Neural cell (in vitro differentiated cells): ENCODE measurements at regions not wholly inside any gene's neighbourhood (a gene's known extent, or its start where the extent isn't known, plus 50 kb on each side); places are given as distances from the start of the nearest gene placed in this dataset.

ENCODE experiments used
- H2AFZ ChIP-seq: fragments of 200-600, 300-800 bp; sonication (generic), shearing (Covaris generic); 2 replicates; pipeline ENCODE4 v1.6.0; 2014; ENCODE audit warnings: low read depth, mild to moderate bottlenecking, antibody characterized with exemption, low read length, moderate library complexity
- H3F3A ChIP-seq: fragments of 200-600 bp; shearing (Covaris generic); 2 replicates; pipeline ENCODE4 v1.6.1; 2016; ENCODE audit warnings: mild to moderate bottlenecking, moderate library complexity, mixed read lengths, antibody characterized with exemption, low read length; ENCODE audit not compliant: insufficient read depth, poor library complexity, severe bottlenecking
- H3K27ac ChIP-seq: fragments of 200-600, 300-800 bp; sonication (generic), shearing (Covaris generic); 2 replicates; pipeline ENCODE4 v1.5.1; 2014; ENCODE audit warnings: mild to moderate bottlenecking, low read length, moderate library complexity
- H3K27me3 ChIP-seq: fragments of 300-800, 200-600 bp; sonication (generic), shearing (Covaris generic); 2 replicates; pipeline ENCODE4 v1.6.0; 2014; ENCODE audit warnings: mild to moderate bottlenecking, low read depth, low read length, moderate library complexity; ENCODE audit not compliant: insufficient read depth
- H3K36me3 ChIP-seq: fragments of 300-800, 200-600 bp; sonication (generic), shearing (Covaris generic); 2 replicates; pipeline ENCODE4 v1.5.1; 2014; ENCODE audit warnings: mild to moderate bottlenecking, antibody characterized with exemption, low read length, moderate library complexity; ENCODE audit not compliant: insufficient read depth
- H3K4me2 ChIP-seq: fragments of 300-800, 200-600 bp; sonication (generic), shearing (Covaris generic); 2 replicates; pipeline ENCODE4 v1.6.0; 2014; ENCODE audit warnings: mild to moderate bottlenecking, low read length
- H3K4me3 ChIP-seq: fragments of 300-800, 200-600 bp; sonication (generic), shearing (Covaris generic); 2 replicates; pipeline ENCODE4 v1.5.1; 2014; ENCODE audit warnings: mild to moderate bottlenecking, low read length, moderate library complexity
- H3K79me2 ChIP-seq: fragments of 200-600 bp; shearing (Covaris generic); replicated peaks from 2 replicates; pipeline ENCODE4 v1.6.0; 2014; ENCODE audit warnings: mild to moderate bottlenecking, low read length, moderate library complexity; ENCODE audit not compliant: insufficient read depth
- H3K9ac ChIP-seq: fragments of 300-800, 200-600 bp; sonication (generic), shearing (Covaris generic); 2 replicates; pipeline ENCODE4 v1.6.1; 2016; ENCODE audit warnings: mild to moderate bottlenecking, low read length, mixed read lengths
- H3K9me2 ChIP-seq: fragments of 200-600 bp; shearing (Covaris generic); 2 replicates; pipeline ENCODE4 v1.6.1; 2016; ENCODE audit warnings: mild to moderate bottlenecking, low read length, mixed read lengths; ENCODE audit not compliant: insufficient read depth
- H3K9me3 ChIP-seq: fragments of 200-600, 300-800 bp; sonication (generic), shearing (Covaris generic); 2 replicates; pipeline ENCODE4 v1.6.1; 2016; ENCODE audit warnings: mild to moderate bottlenecking, mixed run types, low read length, moderate library complexity, mixed read lengths
- H4K20me1 ChIP-seq: fragments of 200-600 bp; shearing (Covaris generic); 2 replicates; pipeline ENCODE4 v1.6.1; 2016; ENCODE audit warnings: mild to moderate bottlenecking, mixed run types; ENCODE audit not compliant: insufficient read depth
- CTCF ChIP-seq: fragments of 450-650 bp; IDR thresholded peaks from 2 replicates; pipeline ENCODE4 v1.5.1; 2014; ENCODE audit warnings: antibody characterized with exemption, mild to moderate bottlenecking, moderate library complexity; ENCODE audit not compliant: poor library complexity, severe bottlenecking
- EP300 ChIP-seq: fragments of 450-650 bp; conservative IDR thresholded peaks from 2 replicates; pipeline ENCODE4 v1.6.1; 2014; ENCODE audit warnings: antibody characterized with exemption, mild to moderate bottlenecking, moderate library complexity; ENCODE audit not compliant: poor library complexity, severe bottlenecking
- EZH2 ChIP-seq: fragments of 200-600, 300-800 bp; shearing (Covaris generic), sonication (generic); IDR thresholded peaks from 2 replicates; pipeline ENCODE4 v1.6.1; 2014; ENCODE audit warnings: antibody characterized with exemption, low read length, borderline replicate concordance, mild to moderate bottlenecking; ENCODE audit not compliant: insufficient read depth, poor library complexity, severe bottlenecking
- MXI1 ChIP-seq: fragments of 450-650 bp; conservative IDR thresholded peaks from 2 replicates; pipeline ENCODE4 v1.6.1; 2014; ENCODE audit warnings: antibody characterized with exemption, mild to moderate bottlenecking; ENCODE audit not compliant: poor library complexity, severe bottlenecking
- POLR2AphosphoS5 ChIP-seq: IDR thresholded peaks from 2 replicates; pipeline ENCODE4 v1.6.1; 2012
- RAD21 ChIP-seq: fragments of 450-650 bp; conservative IDR thresholded peaks from 2 replicates; pipeline ENCODE4 v1.6.1; 2014; ENCODE audit warnings: antibody characterized with exemption, mild to moderate bottlenecking, moderate library complexity
- REST ChIP-seq: IDR thresholded peaks from 2 replicates; pipeline ENCODE4 v1.6.1; 2012; ENCODE audit warnings: borderline replicate concordance
- SMC3 ChIP-seq: fragments of 450-650 bp; conservative IDR thresholded peaks from 2 replicates; pipeline ENCODE4 v1.6.1; 2014; ENCODE audit warnings: antibody characterized with exemption, mild to moderate bottlenecking, moderate library complexity; ENCODE audit not compliant: poor library complexity
- TAF1 ChIP-seq: IDR thresholded peaks from 2 replicates; pipeline ENCODE4 v1.6.1; 2012; ENCODE audit warnings: low read depth

- no peaks in the 10 kb centered on the region for H3K9me3 ChIP-seq
- no peaks in the 10 kb centered on the region for H4K20me1 ChIP-seq
- no peak overlapping the region for H3K4me3 ChIP-seq
- no peaks in the 10 kb centered on the region for H3F3A ChIP-seq
- no peak overlapping the region for H2AFZ ChIP-seq
- no peak overlapping the region for H3K4me2 ChIP-seq
- H3K36me3 ChIP-seq = no peaks in the 10 kb centered on the region
- no peaks in the 10 kb centered on the region for H3K9me2 ChIP-seq
- no peak overlapping the region for H3K9ac ChIP-seq
- H3K27ac ChIP-seq = no peak overlapping the region
- TF ChIP-seq CTCF (no peak), MXI1 (no peak), RAD21 (no peak), EP300 (no peak), REST (no peak), TAF1 (no peak), SMC3 (no peak), POLR2AphosphoS5 (no peak), EZH2 (no peak)
- no peaks in the 10 kb centered on the region for H3K27me3 ChIP-seq
- no peaks in the 10 kb centered on the region for H3K79me2 ChIP-seq
Measured at GRCh38 chr10:118952493-118953295, 76.8 kb upstream of the NANOS1 start.

GRCh38 chr10:118953598-118954393, 75.7 kb upstream of the NANOS1 start:
- no peak for TF ChIP-seq RAD21
- no peak for TF ChIP-seq REST
- TF ChIP-seq MXI1 = no peak
- no peak for TF ChIP-seq SMC3
- TF ChIP-seq POLR2AphosphoS5 = no peak
- no peak for TF ChIP-seq EP300
- no peak for TF ChIP-seq EZH2
- TF ChIP-seq TAF1 = no peak
- no peak for TF ChIP-seq CTCF
- Histone ChIP-seq H3F3A (no peaks in the 10 kb centered on the region), H3K79me2 (no peaks in the 10 kb centered on the region), H3K9me2 (no peaks in the 10 kb centered on the region), H4K20me1 (no peaks in the 10 kb centered on the region), H2AFZ (no peak overlapping the region), H3K27me3 (no peaks in the 10 kb centered on the region), H3K27ac (no peak overlapping the region), H3K36me3 (no peaks in the 10 kb centered on the region), H3K4me3 (no peak overlapping the region), H3K9me3 (no peaks in the 10 kb centered on the region), H3K4me2 (no peak overlapping the region), H3K9ac (no peak overlapping the region)
